Activated T-cell treated with anti-CD3 and anti-CD28 coated beads for 1 hour (primary cell): ENCODE measurements at regions not wholly inside any gene's neighbourhood (a gene's known extent, or its start where the extent isn't known, plus 50 kb on each side); places are given as distances from the start of the nearest gene placed in this dataset.

ENCODE experiments used
- DNase-seq: peaks from one replicate; pipeline ENCODE4 v3.0.0-alpha.2; 2020; ENCODE audit warnings: low read depth

GRCh38 chr7:32177232-32177631, 107.0 kb upstream of the PDE1C start:
- no peak for DNase-seq

- DNase-seq = no peak
Measured at GRCh38 chr7:32175099-32175498, 104.9 kb upstream of the PDE1C start.

- no peak for DNase-seq
Measured at GRCh38 chr7:32171248-32171647, 101.0 kb upstream of the PDE1C start.

GRCh38 chr7:32170838-32171237, 100.6 kb upstream of the PDE1C start:
- DNase-seq = no peak

- no peak for DNase-seq
Measured at GRCh38 chr7:32169228-32169627, 99.0 kb upstream of the PDE1C start.

- no peak for DNase-seq
Measured at GRCh38 chr7:32167815-32168214, 97.6 kb upstream of the PDE1C start.

- no peak for DNase-seq
Measured at GRCh38 chr7:32167256-32167655, 97.0 kb upstream of the PDE1C start.

- DNase-seq = no peak
Measured at GRCh38 chr7:32164341-32164996, 94.3 kb upstream of the PDE1C start.

GRCh38 chr7:32163896-32164295, 93.7 kb upstream of the PDE1C start:
- DNase-seq = no peak

- no peak for DNase-seq
Measured at GRCh38 chr7:32163141-32163806, 93.1 kb upstream of the PDE1C start.

- DNase-seq = no peak
Measured at GRCh38 chr7:32161708-32162107, 91.5 kb upstream of the PDE1C start.

- no peak for DNase-seq
Measured at GRCh38 chr7:32158751-32159745, 88.8 kb upstream of the PDE1C start.

GRCh38 chr7:32158076-32158475, 87.9 kb upstream of the PDE1C start:
- no peak for DNase-seq

GRCh38 chr7:32155712-32156111, 85.5 kb upstream of the PDE1C start:
- DNase-seq = no peak

- no peak for DNase-seq
Measured at GRCh38 chr7:32154797-32155196, 84.6 kb upstream of the PDE1C start.

- DNase-seq = no peak
Measured at GRCh38 chr7:32153006-32153405, 82.8 kb upstream of the PDE1C start.

- DNase-seq = no peak
Measured at GRCh38 chr7:32152576-32152975, 82.4 kb upstream of the PDE1C start.

- no peak for DNase-seq
Measured at GRCh38 chr7:32150589-32150988, 80.4 kb upstream of the PDE1C start.

GRCh38 chr7:32150039-32150438, 79.8 kb upstream of the PDE1C start:
- no peak for DNase-seq

- DNase-seq = no peak
Measured at GRCh38 chr7:32147546-32148268, 77.5 kb upstream of the PDE1C start.

GRCh38 chr7:32145911-32146310, 75.7 kb upstream of the PDE1C start:
- DNase-seq = no peak

GRCh38 chr7:32144676-32145075, 74.5 kb upstream of the PDE1C start:
- DNase-seq = no peak
